Left renal cortex interstitium (tissue), 4 donors: ENCODE measurements at regions not wholly inside any gene's neighbourhood (a gene's known extent, or its start where the extent isn't known, plus 50 kb on each side); places are given as distances from the start of the nearest gene placed in this dataset.
"Not testable (repeated sequence)": the region's sequence is repeated elsewhere in the genome, so short reads cannot be mapped to it uniquely, and the experiment has no call there.

Experiments
- DNase-seq, 4 donors: peaks; one replicate each; pipeline ENCODE4 v3.0.0-alpha.2; 2013; ENCODE audit warnings: low read depth in 4 of 4, low spot score in 2 of 4, missing footprints in 1 of 4

DNA sequence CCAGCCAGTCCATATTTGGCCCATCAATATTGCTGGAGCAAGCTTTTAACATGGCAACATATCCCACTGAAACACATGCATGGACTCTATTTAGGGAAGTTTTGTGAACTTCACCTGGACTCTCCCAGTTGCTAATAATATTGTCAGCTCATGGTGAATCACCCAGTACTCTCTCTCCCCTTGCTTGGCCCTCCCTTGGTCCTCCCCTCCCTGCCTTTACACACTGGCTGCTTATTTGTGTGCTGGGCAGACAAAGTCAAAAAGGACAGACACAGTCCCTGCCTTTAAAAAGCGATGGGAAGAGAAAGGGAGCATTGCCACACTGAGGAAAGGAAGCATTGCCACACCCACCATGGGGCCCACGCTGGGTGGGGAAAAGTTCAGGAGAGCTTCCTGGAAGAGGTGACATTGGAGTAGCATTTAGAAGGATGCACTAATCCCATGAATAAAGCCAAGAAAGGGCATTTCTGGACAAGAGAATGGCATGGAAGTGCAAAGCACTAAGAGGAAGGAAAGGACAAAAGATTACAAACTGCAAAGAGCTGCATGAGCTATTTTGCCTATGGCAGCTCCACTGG, 143.4 kb upstream of the EXOC2 start:
- DNase-seq = no peak

DNA sequence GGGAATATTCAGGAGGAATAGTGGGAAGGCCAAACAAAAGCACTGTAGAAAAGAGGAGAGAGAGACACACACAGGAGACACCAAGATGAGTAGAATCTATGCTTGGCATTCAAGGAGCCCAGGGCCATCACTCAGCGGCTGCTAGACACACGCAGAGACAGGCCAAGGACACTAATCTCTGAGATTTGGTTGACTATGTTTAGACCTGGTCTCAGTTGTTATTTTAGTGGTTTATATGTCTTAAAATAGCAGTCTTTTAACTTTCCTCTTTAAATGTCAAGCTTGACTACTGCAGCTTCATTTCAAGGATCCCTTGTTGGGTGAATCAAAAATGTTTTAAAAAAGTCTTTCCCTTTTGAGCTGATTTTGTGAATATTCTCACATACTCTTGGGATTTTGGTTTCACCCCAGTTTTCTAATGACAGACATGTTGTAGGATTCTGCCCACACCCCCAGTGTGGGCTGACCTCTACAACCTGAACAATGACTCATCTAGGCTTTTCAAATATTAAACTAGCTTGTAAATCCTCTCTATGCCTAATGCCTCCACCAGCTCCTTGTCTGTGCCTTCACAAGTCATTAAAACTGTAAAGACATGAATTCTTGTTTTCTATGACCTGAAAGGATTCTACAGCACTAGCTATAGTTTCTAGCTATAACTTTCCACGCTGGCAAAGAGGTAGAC, 142.7 kb upstream of the EXOC2 start:
- no peak for DNase-seq

- no peak for DNase-seq
These were observed 141.9 kb upstream of the EXOC2 start for GRCh38 chr6:834866-835265.

DNA sequence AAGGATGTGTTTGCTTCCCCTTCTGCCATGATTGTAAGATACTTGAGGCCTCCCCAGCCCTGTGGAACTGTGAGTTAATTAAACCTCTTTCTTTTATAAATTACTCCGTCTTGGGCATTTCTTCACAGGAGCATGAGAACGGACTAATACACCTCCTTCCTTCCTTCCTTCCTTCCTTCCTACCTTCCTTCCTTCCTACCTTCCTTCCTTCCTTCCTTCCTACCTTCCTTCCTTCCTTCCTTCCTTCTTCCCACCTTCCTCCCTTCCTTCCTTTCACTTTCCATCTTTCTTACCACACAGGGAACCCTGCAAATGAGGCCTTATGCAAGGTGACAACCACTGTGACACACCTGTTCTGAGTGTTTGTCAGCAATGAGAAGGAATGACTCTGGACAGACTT, 141.3 kb upstream of the EXOC2 start:
- no peak for DNase-seq

GRCh38 chr6:832804-833203, 139.9 kb upstream of the EXOC2 start:
- not testable (repeated sequence) for DNase-seq

DNA sequence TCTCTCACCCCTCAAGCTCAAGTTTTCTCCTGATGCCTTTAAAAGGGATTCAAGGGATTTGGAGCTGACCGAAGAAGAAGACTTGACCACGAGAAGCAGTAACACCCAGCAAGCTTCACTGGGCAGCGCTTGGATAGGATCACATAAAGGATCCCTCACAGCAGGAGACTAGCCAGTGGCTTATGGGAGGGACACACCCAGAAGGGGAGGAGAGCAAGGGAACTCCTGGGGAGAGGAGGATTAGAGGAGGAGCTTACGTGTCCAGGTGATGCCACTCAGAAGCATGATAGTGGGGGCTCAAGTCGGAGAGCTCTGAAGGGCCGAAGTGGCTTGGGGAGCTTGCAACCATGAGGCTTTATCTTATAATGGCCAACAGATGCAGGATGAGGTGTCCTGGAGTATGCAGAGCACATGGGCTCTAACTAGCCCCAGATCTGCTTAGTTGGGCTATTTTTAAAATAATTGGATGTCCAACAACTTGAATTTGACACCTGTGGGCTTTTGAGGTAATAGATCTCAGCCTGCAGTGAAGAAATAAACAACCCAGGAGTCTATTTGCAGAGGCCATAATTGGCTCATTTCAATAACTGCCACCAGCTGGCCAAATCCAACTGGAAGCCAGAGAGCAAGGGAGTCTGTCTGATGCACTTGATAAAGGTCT, 137.9 kb upstream of the EXOC2 start:
- DNase-seq = no peak

- DNase-seq = no peak
These were observed 136.7 kb upstream of the EXOC2 start for GRCh38 chr6:829656-830055.

DNA sequence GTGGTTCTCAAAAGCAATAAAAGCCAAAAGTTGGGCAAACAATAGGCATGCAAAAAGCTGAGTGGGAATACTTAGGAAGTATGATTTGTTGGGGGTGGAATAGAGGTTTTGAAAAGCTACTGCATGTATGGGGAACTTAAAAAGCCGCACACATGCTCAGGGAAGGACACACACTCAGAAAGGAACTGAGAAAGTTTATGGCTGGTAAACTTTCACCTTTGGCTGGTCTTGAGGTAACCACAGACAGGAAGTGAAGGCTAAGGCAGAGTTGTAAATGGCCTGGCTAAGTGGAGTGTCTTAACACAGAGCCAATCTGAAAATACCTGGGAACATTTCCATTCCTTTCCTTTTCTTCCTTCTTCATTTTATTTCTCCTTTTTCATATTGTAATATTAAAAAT, 134.5 kb upstream of the EXOC2 start:
- DNase-seq = no peak

- DNase-seq = no peak
These were observed 126.2 kb upstream of the EXOC2 start for GRCh38 chr6:819122-819521.

- no peak for DNase-seq
These were observed 125.3 kb upstream of the EXOC2 start for GRCh38 chr6:818196-818595.

GRCh38 chr6:816510-817084, 123.7 kb upstream of the EXOC2 start:
- DNase-seq = no peak

DNA sequence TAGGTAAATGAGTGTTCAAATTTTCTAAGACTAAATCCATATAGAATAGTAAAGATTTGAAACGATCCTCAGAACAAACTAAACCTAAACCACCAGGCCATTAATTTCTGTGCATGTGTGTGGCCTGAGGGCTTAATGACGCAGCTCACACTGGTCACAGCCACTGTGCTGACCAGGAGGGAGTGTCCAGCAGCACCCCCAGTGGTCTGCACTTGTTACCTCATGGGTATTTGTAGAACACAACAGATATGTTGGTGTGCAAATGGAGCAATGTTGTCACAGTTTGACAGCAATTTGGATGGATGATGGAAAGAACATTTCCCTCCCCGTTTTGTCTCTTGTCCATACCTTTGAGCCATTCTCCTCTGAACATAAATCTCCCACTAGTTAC, 122.4 kb upstream of the EXOC2 start:
- DNase-seq = no peak

GRCh38 chr6:814378-815347, 121.7 kb upstream of the EXOC2 start:
- no peak for DNase-seq

- DNase-seq = no peak
These were observed 118.9 kb upstream of the EXOC2 start for GRCh38 chr6:811831-812230.

- no peak for DNase-seq
These were observed 118.3 kb upstream of the EXOC2 start for GRCh38 chr6:811191-811590.

DNA sequence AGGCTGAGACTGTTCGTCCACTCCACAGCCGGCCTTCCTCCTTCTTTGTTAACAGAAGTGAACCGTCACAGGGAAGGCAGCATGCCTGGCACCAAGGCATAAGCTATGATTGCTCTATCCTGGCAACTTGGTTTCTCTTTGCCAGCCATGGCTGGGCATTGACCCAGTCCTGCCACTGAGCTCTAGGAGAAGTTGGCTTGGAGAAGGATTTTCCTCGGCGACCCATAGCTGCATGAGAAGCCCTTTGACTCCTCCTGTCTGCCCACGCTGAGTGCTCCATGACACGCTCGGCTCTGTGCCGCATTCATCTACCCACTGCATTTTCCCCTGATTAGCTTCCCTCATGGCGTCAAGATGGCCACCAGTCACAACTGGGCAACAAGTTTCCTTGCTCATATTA, 111.8 kb upstream of the EXOC2 start:
- no peak for DNase-seq

DNA sequence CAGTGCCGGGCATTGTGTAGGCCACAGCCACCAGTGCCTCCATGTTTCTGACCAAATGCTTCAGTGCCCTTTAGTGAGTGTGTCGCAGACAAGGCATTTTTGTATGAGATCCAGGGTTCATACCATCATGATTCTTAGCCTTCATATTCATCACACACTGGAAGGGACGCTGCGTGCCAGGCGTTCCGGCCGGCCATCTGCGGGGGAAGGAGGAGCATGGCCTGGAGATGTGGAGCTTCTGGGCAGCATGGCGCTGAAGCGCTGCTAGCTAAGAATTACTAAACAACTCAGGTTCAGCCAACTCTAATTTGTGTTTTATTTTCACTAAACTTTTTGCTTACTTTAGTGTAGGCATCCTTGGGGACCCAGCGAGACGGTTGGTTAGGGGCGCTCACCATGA, 111.4 kb upstream of the EXOC2 start:
- no peak for DNase-seq

- no peak for DNase-seq
These were observed 110.4 kb upstream of the EXOC2 start for GRCh38 chr6:803191-803977.

- DNase-seq = no peak
These were observed 109.8 kb upstream of the EXOC2 start for GRCh38 chr6:802701-803100.

DNA sequence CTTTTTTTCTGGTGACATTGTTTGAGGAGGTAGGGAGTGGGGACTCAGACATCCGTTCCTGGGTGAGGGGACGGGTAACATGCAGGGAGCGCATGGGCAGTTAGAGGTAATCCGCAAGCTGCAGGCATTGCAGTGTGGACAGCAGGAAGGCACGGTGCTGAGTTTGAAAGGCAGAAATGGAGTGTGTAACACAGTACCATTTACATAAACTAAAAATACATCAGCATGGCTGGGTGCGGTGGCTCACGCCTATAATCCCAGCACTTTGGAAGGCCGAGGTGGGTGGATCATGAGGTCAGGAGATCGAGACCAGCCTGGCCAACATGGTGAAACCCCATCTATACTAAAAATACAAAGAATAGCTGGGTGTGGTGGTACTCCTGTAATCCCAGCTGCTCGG, 109.3 kb upstream of the EXOC2 start:
- not testable (repeated sequence) for DNase-seq
